HepG2 (cell line): ENCODE measurements at regions not wholly inside any gene's neighbourhood (a gene's known extent, or its start where the extent isn't known, plus 50 kb on each side); places are given as distances from the start of the nearest gene placed in this dataset.

Source experiments
- ATAC-seq: fragments of 200-7000 bp; cut with Tn5 transposase; 3 replicates; pipeline ENCODE4 v1.9.1; 2020; ENCODE audit warnings: mild to moderate bottlenecking, moderate library complexity
- BruUV-seq: library from RNA; stranded (reverse); fragments of 400-500 nt; replicated peaks from 2 replicates; lab custom pipeline; 2021; lab: Mats Ljungman, UMichigan
- CTCF ChIA-PET: fragments of 300-600 bp; formaldehyde crosslinking; extraction: SDS; loops from one replicate; lab custom pipeline; 2021; ENCODE audit warnings: low total read pairs, inconsistent platforms, low intra/inter-chr PET ratio; lab: Yijun Ruan, JAX
- POLR2A ChIA-PET: fragments of 350-600 bp; sonication (Branson Sonifier 250); formaldehyde crosslinking; loops from one replicate; lab custom pipeline; 2020; ENCODE audit warnings: antibody characterized with exemption, inconsistent platforms; lab: Yijun Ruan, JAX
- DNase-seq: peaks from one replicate; pipeline ENCODE4 v3.0.0-alpha.2; 2015; ENCODE audit warnings: low spot score
- FAIRE-seq: peaks from 3 replicates; lab custom pipeline; 2011; peaks lifted over from hg19 to GRCh38; lab: Jason Lieb, UNC
- H2AFZ ChIP-seq: one replicate; pipeline ENCODE4 v1.6.1; 2011; ENCODE audit warnings: low read length, inconsistent platforms
- H3K27ac ChIP-seq: fragments of 300-600 bp; 3 replicates; pipeline ENCODE4 v1.8.0; 2011; ENCODE audit warnings: mixed run types, mild to moderate bottlenecking, mixed read lengths, low read length, inconsistent platforms; ENCODE audit not compliant: insufficient read depth; ENCODE audit errors: extremely low read length
- H3K27me3 ChIP-seq, 2 experiments: fragments of 200-600 bp in 1 of 2; 2 replicates in 1 of 2; 3 replicates in 1 of 2; pipeline versions ENCODE4 v1.6.0 to v1.8.0; 2011; ENCODE audit warnings: low read length in 2 of 2, mild to moderate bottlenecking in 2 of 2, moderate library complexity in 2 of 2, inconsistent platforms in 1 of 2; ENCODE audit not compliant: insufficient read depth in 2 of 2, control insufficient read depth in 1 of 2
- H3K36me3 ChIP-seq, 2 experiments: fragments of 200-600 bp in 1 of 2; replicated peaks in 1 of 2; 2 replicates in 1 of 2; 3 replicates in 1 of 2; pipeline versions ENCODE4 v1.5.1 to v1.8.0; 2011; ENCODE audit warnings: low read length in 2 of 2, inconsistent platforms in 1 of 2; ENCODE audit not compliant: insufficient read depth in 2 of 2, control insufficient read depth in 1 of 2
- H3K4me1 ChIP-seq: 2 replicates; pipeline ENCODE4 v1.5.1; 2012; ENCODE audit warnings: low read length, inconsistent platforms; ENCODE audit not compliant: insufficient read depth
- H3K4me2 ChIP-seq: 2 replicates; pipeline ENCODE4 v1.6.0; 2011; ENCODE audit warnings: low read depth, low read length, inconsistent platforms
- H3K4me3 ChIP-seq, 3 experiments: fragments of 200-600 bp in 1 of 3; sonication (generic), shearing (Covaris generic) in 1 of 3; replicated peaks in 1 of 3; 2 replicates each; pipeline ENCODE4 v1.5.1; 2011 to 2016; ENCODE audit warnings: low read length in 3 of 3, inconsistent platforms in 2 of 3, low read depth in 2 of 3, mild to moderate bottlenecking in 2 of 3, control low read depth in 1 of 3, mixed read lengths in 1 of 3; ENCODE audit not compliant: insufficient read depth in 1 of 3
- H3K79me2 ChIP-seq: one replicate; pipeline ENCODE4 v1.6.1; 2011; ENCODE audit warnings: low read length, inconsistent platforms; ENCODE audit not compliant: insufficient read depth
- H3K9ac ChIP-seq: 2 replicates; pipeline ENCODE4 v1.6.0; 2011; ENCODE audit warnings: mild to moderate bottlenecking, low read depth, low read length, inconsistent platforms; ENCODE audit not compliant: insufficient read depth
- H3K9me3 ChIP-seq: 2 replicates; pipeline ENCODE4 v1.5.1; 2012; ENCODE audit warnings: mild to moderate bottlenecking, low read length
- H4K20me1 ChIP-seq: 2 replicates; pipeline ENCODE4 v1.6.0; 2011; ENCODE audit warnings: inconsistent platforms, mild to moderate bottlenecking, low read length, moderate library complexity; ENCODE audit not compliant: insufficient read depth
- ATAD3A ChIP-seq: sonication (generic); formaldehyde crosslinking; IDR thresholded peaks from 2 replicates; pipeline ENCODE4 v1.4.0; 2020; ENCODE audit warnings: missing genetic modification reagents
- HIC2 ChIP-seq: sonication (generic); formaldehyde crosslinking; IDR thresholded peaks from 2 replicates; pipeline ENCODE4 v1.9.0; 2022; ENCODE audit warnings: low read depth, missing genetic modification reagents
- IRX3 ChIP-seq: sonication (generic); formaldehyde crosslinking; IDR thresholded peaks from 2 replicates; pipeline ENCODE4 v1.8.1; 2023; ENCODE audit warnings: mild to moderate bottlenecking, low read depth, missing genetic modification reagents, borderline replicate concordance
- KAT2B ChIP-seq: fragments of 150-350 bp; IDR thresholded peaks from 2 replicates; pipeline ENCODE4 v1.6.1; 2014; ENCODE audit warnings: low read depth, low read length, borderline replicate concordance
- KDM3A ChIP-seq: IDR thresholded peaks from 2 replicates; pipeline ENCODE4 v1.6.1; 2018; ENCODE audit warnings: low read depth, missing compliant biosample characterization
- NCOA1 ChIP-seq: sonication (generic); formaldehyde crosslinking; IDR thresholded peaks from 2 replicates; pipeline ENCODE4 v1.9.0; 2021; ENCODE audit warnings: missing genetic modification reagents
- SMC3 ChIP-seq: IDR thresholded peaks from 2 replicates; pipeline ENCODE4 v1.6.1; 2011; ENCODE audit warnings: low read length, improper control_type of control experiment
- SNRNP70 ChIP-seq: fragments of 200-400 bp; formaldehyde crosslinking; IDR thresholded peaks from 2 replicates; pipeline ENCODE4 v1.6.1; 2017; ENCODE audit warnings: mild to moderate bottlenecking, low read depth, low read length, moderate library complexity
- SP2 ChIP-seq: sonication (generic); formaldehyde crosslinking; IDR thresholded peaks from 2 replicates; pipeline ENCODE4 v1.5.1; 2020; ENCODE audit warnings: mild to moderate bottlenecking, missing genetic modification reagents
- SRSF4 ChIP-seq: fragments of 200-400 bp; formaldehyde crosslinking; IDR thresholded peaks from one replicate; pipeline ENCODE4 v1.6.1; 2018; ENCODE audit warnings: mild to moderate bottlenecking, low read depth, low read length, moderate library complexity; ENCODE audit not compliant: poor library complexity, severe bottlenecking
- TBL1XR1 ChIP-seq: fragments of 150-350 bp; IDR thresholded peaks from 2 replicates; pipeline ENCODE4 v1.6.1; 2014; ENCODE audit warnings: borderline replicate concordance, low read length; ENCODE audit not compliant: partially characterized antibody
- TEAD2 ChIP-seq: sonication (generic); formaldehyde crosslinking; IDR thresholded peaks from 2 replicates; pipeline ENCODE4 v1.9.0; 2021; ENCODE audit warnings: missing genetic modification reagents
- ZC3H4 ChIP-seq: sonication (generic); formaldehyde crosslinking; IDR thresholded peaks from 2 replicates; pipeline ENCODE4 v1.4.0; 2020; ENCODE audit warnings: missing genetic modification reagents, borderline replicate concordance
- ZNF143 ChIP-seq: sonication (generic); formaldehyde crosslinking; IDR thresholded peaks from 2 replicates; pipeline ENCODE4 v1.4.0; 2020; ENCODE audit warnings: missing genetic modification reagents
- ZNF414 ChIP-seq: sonication (generic); formaldehyde crosslinking; IDR thresholded peaks from 2 replicates; pipeline ENCODE4 v1.5.0; 2020; ENCODE audit warnings: missing genetic modification reagents
- ZNF576 ChIP-seq: sonication (generic); formaldehyde crosslinking; IDR thresholded peaks from 2 replicates; pipeline ENCODE4 v1.4.0; 2020; ENCODE audit warnings: mild to moderate bottlenecking, missing genetic modification reagents
- ZNF761 ChIP-seq: sonication (generic); formaldehyde crosslinking; conservative IDR thresholded peaks from 2 replicates; pipeline ENCODE4 v1.4.0; 2020; ENCODE audit warnings: mild to moderate bottlenecking, missing genetic modification reagents
- WGBS: methylation state at CpG from one replicate; pipeline ENCODE4 v1.1.6; 2017; ENCODE audit warnings: low lambda C conversion rate; 5-methylcytosine and 5-hydroxymethylcytosine counted together
- in situ Hi-C: cut with HindIII; loops from 2 replicates; pipeline ENCODE4 v1.10.0; 2017; ENCODE audit warnings: low pct_unique_long_range_greater_than_20kb; ENCODE audit not compliant: extremely low pct_ligation_motif_present
- intact Hi-C: fragments of 100-400 bp; cut with micrococcal nuclease; formaldehyde crosslinking; loops from one replicate; pipeline ENCODE4 v1.10.0; 2022; ENCODE audit not compliant: unreplicated experiment

- Histone ChIP-seq H3K27me3 (peaks cover 0 to 13% of the 10 kb centered on the region in 2 experiments; a peak in 3 of 5 replicates), H3K79me2 (no peaks in the 10 kb centered on the region)
- CTCF ChIA-PET: no interaction called here
- TF ChIP-seq KDM3A (no peak), SRSF4 (no peak), ZNF761 (CRISPR knock-in tag) (no peak), TBL1XR1 (no peak), ZC3H4 (CRISPR knock-in tag) (no peak), HIC2 (no peak)
- TF ChIP-seq, all 625 proteins: peak for 0
- Histone ChIP-seq H3K4me2 (no peak overlapping the region), H3K9ac (no peak overlapping the region), H3K27ac (no peak overlapping the region), H3K4me1 (no peaks in the 10 kb centered on the region), H3K4me3 (no peak overlapping the region), H2AFZ (no peak overlapping the region), H3K9me3 (peaks cover 5% of the 10 kb centered on the region; the same call in 1 of the 2 replicates), H4K20me1 (no peaks in the 10 kb centered on the region), H3K36me3 (no peaks in the 10 kb centered on the region)
- WGBS: 0% methylated on average over 1 of the region's 1 CpG
- BruUV-seq: no TSS peak
- ATAC-seq (no peak), FAIRE-seq (no peak), DNase-seq (no peak)
- intact Hi-C loops (no loop called here), in situ Hi-C loops (no loop called here)
- POLR2A ChIA-PET: no interaction called here
Measured at GRCh38 chr9:85471791-85472190, 270.0 kb downstream of the AGTPBP1 start.

- no peak for ATAC-seq
- ChIA-PET CTCF (no interaction called here), POLR2A (no interaction called here)
- FAIRE-seq: no peak
- Histone ChIP-seq H3K9ac (no peak overlapping the region), H3K36me3 (no peaks in the 10 kb centered on the region), H3K9me3 (no peaks in the 10 kb centered on the region), H3K79me2 (no peaks in the 10 kb centered on the region), H3K27me3 (peaks cover 0 to 14% of the 10 kb centered on the region in 2 experiments; a peak in 3 of 5 replicates), H4K20me1 (no peaks in the 10 kb centered on the region), H2AFZ (no peak overlapping the region), H3K4me2 (no peak overlapping the region), H3K4me3 (no peak overlapping the region), H3K4me1 (no peaks in the 10 kb centered on the region), H3K27ac (no peak overlapping the region)
- WGBS: 24% methylated on average over 10 of the region's 10 CpGs
- BruUV-seq: no TSS peak
- intact Hi-C loops: no loop called here
- TF ChIP-seq SNRNP70 (no peak), KAT2B (no peak), ZNF576 (CRISPR knock-in tag) (no peak), NCOA1 (CRISPR knock-in tag) (no peak), TEAD2 (CRISPR knock-in tag) (no peak), SP2 (CRISPR knock-in tag) (no peak), SMC3 (no peak), ZNF414 (CRISPR knock-in tag) (no peak), ATAD3A (CRISPR knock-in tag) (no peak), IRX3 (CRISPR knock-in tag) (no peak), ZNF143 (CRISPR knock-in tag) (no peak)
- DNase-seq: no peak
- in situ Hi-C loops: no loop called here
Measured at GRCh38 chr9:85469041-85469440, 272.7 kb downstream of the AGTPBP1 start.
